ENCODE measurements at regions not wholly inside any gene's neighbourhood (a gene's known extent, or its start where the extent isn't known, plus 50 kb on each side); places are given as distances from the start of the nearest gene placed in this dataset.

DNA sequence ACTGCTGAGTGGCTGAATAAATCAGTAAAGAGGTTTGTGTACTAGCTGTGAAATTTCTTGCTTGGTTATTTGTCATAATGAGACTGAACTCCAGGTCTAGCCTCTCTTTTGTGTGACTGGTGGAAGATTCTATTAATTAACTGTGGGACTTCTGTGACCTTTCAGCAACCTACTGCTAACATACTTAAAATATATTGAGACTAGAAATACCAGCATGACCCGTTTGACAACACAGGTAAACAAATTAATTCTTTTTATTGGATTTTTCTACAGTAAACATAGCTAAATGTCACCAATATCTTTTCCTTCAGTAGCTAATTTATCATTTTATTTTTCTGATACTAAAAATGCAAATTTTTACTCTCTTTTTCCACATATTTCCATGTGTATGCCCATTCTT, 390.4 kb upstream of the KCNN2 start:
- H3K4me1 ChIP-seq (ENCODE audit: control insufficient read depth in 3 of 3, insufficient read depth in 3 of 3, low read length in 3 of 3): no peaks in the 10 kb centered on the region
- H3K27me3 ChIP-seq (ENCODE audit: control insufficient read depth in 3 of 3, insufficient read depth in 3 of 3, low read length in 3 of 3): no peaks in the 10 kb centered on the region
- no peaks in the 10 kb centered on the region for H3K36me3 ChIP-seq (ENCODE audit: control insufficient read depth in 3 of 3, insufficient read depth in 3 of 3, low read length in 3 of 3)
- H3K4me3 ChIP-seq (ENCODE audit: low read length in 3 of 3): no peak overlapping the region
- H3K9me3 ChIP-seq (ENCODE audit: control insufficient read depth in 3 of 3, low read length in 3 of 3): no peaks in the 10 kb centered on the region
- H3K27ac ChIP-seq (ENCODE audit: low read depth, low read length): no peak overlapping the region
- H3K9ac ChIP-seq (ENCODE audit: low read depth in 1 of 3, low read length in 3 of 3): no peak overlapping the region

DNA sequence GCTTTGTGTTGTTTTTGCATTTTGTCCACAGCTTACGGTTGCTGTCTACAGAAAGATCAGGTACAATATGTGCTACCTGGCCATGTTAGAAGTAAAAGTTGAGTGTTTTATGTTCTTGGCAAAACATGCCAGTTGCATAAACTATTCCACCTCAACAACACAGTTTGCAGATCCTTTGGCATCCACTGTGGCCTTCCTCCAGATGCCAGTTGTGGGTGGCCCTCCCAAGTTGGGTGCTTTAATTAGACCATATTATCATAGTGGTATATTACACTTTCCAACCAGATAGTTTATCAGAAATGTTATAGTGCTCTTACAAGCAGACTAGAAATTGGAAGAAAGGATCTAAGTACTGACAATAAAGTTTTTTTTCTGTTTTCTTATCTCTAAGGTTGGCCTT, 386.9 kb upstream of the KCNN2 start:
- H3K27ac ChIP-seq (ENCODE audit: low read depth, low read length): no peak overlapping the region
- no peaks in the 10 kb centered on the region for H3K4me1 ChIP-seq (ENCODE audit: control insufficient read depth in 3 of 3, insufficient read depth in 3 of 3, low read length in 3 of 3)
- no peak overlapping the region for H3K9ac ChIP-seq (ENCODE audit: low read depth in 1 of 3, low read length in 3 of 3)
- no peaks in the 10 kb centered on the region for H3K9me3 ChIP-seq (ENCODE audit: control insufficient read depth in 3 of 3, low read length in 3 of 3)
- no peaks in the 10 kb centered on the region for H3K36me3 ChIP-seq (ENCODE audit: control insufficient read depth in 3 of 3, insufficient read depth in 3 of 3, low read length in 3 of 3)
- H3K27me3 ChIP-seq (ENCODE audit: control insufficient read depth in 3 of 3, insufficient read depth in 3 of 3, low read length in 3 of 3): no peaks in the 10 kb centered on the region
- H3K4me3 ChIP-seq (ENCODE audit: low read length in 3 of 3): no peak overlapping the region

DNA sequence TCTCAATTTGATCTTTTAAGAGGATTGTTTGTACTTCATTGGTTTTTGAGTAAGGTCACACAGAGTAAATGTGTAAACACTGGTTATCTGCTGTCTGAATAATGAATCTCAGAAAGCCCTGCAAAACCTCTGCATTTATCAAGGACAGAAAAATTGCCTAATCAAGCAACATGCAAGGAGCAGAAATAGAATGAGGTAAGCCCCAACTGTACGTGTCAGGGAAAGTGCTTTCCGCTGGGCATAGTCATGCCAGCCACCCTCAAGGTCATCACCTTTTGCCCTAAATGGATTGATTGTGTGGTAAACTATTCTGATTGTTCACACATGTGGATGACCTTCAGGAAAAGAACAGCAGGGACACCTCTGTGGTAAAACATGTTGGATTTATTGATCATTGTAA, 376.9 kb upstream of the KCNN2 start:
- no peak overlapping the region for H3K9ac ChIP-seq (ENCODE audit: low read depth in 1 of 3, low read length in 3 of 3)
- no peaks in the 10 kb centered on the region for H3K27me3 ChIP-seq (ENCODE audit: control insufficient read depth in 3 of 3, insufficient read depth in 3 of 3, low read length in 3 of 3)
- no peak overlapping the region for H3K4me3 ChIP-seq (ENCODE audit: low read length in 3 of 3)
- no peaks in the 10 kb centered on the region for H3K36me3 ChIP-seq (ENCODE audit: control insufficient read depth in 3 of 3, insufficient read depth in 3 of 3, low read length in 3 of 3)
- H3K27ac ChIP-seq (ENCODE audit: low read depth, low read length): no peak overlapping the region
- H3K4me1 ChIP-seq (ENCODE audit: control insufficient read depth in 3 of 3, insufficient read depth in 3 of 3, low read length in 3 of 3): no peaks in the 10 kb centered on the region
- no peaks in the 10 kb centered on the region for H3K9me3 ChIP-seq (ENCODE audit: control insufficient read depth in 3 of 3, low read length in 3 of 3)

DNA sequence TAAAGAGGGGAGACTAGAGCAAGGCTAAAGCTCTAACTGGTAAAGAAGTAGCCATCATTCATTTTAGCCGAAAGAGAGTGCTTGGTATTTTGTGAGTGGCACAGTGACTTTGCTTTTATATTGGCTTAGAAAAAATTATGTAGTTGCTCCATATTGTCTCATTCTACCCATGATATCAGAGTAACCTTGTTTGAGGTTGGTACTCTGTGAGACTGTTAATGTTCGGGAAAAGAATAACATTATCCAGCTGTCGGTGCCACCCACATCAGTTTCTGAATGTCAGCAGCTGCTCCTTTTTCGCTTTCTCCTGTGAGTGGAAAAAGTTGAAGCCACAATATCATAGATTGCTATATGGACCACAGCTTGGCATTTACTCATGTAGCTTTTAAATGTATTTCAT, 376.4 kb upstream of the KCNN2 start:
- H3K9ac ChIP-seq (ENCODE audit: low read depth in 1 of 3, low read length in 3 of 3): no peak overlapping the region
- no peak overlapping the region for H3K27ac ChIP-seq (ENCODE audit: low read depth, low read length)
- no peak overlapping the region for H3K4me3 ChIP-seq (ENCODE audit: low read length in 3 of 3)
- H3K36me3 ChIP-seq (ENCODE audit: control insufficient read depth in 3 of 3, insufficient read depth in 3 of 3, low read length in 3 of 3): no peaks in the 10 kb centered on the region
- no peaks in the 10 kb centered on the region for H3K27me3 ChIP-seq (ENCODE audit: control insufficient read depth in 3 of 3, insufficient read depth in 3 of 3, low read length in 3 of 3)
- H3K4me1 ChIP-seq (ENCODE audit: control insufficient read depth in 3 of 3, insufficient read depth in 3 of 3, low read length in 3 of 3): no peaks in the 10 kb centered on the region
- H3K9me3 ChIP-seq (ENCODE audit: control insufficient read depth in 3 of 3, low read length in 3 of 3): no peaks in the 10 kb centered on the region

DNA sequence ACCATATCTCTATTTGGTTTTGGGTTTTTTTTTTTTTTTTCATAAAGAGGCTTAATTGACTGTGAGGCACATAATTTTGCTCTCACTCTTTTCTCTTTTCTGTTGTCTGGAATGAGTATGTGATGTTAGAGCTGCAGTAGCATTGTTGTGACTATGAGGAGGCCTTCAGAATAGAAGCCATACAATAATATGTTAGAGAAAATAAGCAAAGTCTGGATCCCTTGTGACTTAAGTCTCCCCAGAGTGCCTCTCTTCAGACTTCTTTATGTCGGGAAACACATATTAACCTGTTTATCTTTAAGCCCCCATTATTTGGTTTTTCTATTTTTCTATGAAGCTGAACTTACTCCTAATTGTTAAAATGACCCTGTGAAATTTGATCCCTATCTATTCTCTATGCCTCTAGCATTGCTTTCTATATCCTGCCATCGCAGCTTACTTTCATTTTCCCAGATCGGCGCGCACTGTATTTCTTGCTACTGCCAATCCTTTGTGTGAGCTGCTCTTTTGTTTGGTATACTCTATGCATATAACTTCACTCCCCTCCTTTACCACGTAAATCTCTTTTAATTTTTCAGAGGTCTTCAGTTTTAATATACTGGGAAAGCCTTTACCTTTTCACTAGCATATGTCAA, 372.5 kb upstream of the KCNN2 start:
- Histone ChIP-seq H3K27ac (ENCODE audit: low read depth, low read length) (no peak overlapping the region), H3K4me1 (ENCODE audit: control insufficient read depth in 3 of 3, insufficient read depth in 3 of 3, low read length in 3 of 3) (no peaks in the 10 kb centered on the region), H3K36me3 (ENCODE audit: control insufficient read depth in 3 of 3, insufficient read depth in 3 of 3, low read length in 3 of 3) (no peaks in the 10 kb centered on the region), H3K4me3 (ENCODE audit: low read length in 3 of 3) (no peak overlapping the region), H3K9ac (ENCODE audit: low read depth in 1 of 3, low read length in 3 of 3) (no peak overlapping the region), H3K27me3 (ENCODE audit: control insufficient read depth in 3 of 3, insufficient read depth in 3 of 3, low read length in 3 of 3) (no peaks in the 10 kb centered on the region), H3K9me3 (ENCODE audit: control insufficient read depth in 3 of 3, low read length in 3 of 3) (no peaks in the 10 kb centered on the region)

DNA sequence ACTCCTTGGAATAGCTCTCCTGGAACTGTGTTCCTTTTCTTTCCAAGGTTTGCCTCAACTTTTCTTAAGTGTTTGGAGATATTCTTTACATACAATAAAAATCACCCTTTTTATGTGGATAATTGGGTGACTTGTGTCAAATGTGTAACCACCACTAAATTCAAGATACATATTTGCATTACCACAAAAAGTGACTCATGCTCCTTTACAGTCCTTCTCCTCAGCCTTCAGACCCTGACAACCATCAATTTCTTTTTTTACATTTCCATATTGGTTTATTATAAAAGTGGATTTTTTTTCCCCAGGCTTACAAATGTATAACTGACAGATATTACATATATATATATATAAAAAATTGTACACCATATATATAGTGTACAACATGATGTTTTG, 372.0 kb upstream of the KCNN2 start:
- Histone ChIP-seq H3K27ac (ENCODE audit: low read depth, low read length) (no peak overlapping the region), H3K4me1 (ENCODE audit: control insufficient read depth in 3 of 3, insufficient read depth in 3 of 3, low read length in 3 of 3) (no peaks in the 10 kb centered on the region), H3K36me3 (ENCODE audit: control insufficient read depth in 3 of 3, insufficient read depth in 3 of 3, low read length in 3 of 3) (no peaks in the 10 kb centered on the region), H3K9ac (ENCODE audit: low read depth in 1 of 3, low read length in 3 of 3) (no peak overlapping the region), H3K9me3 (ENCODE audit: control insufficient read depth in 3 of 3, low read length in 3 of 3) (no peaks in the 10 kb centered on the region), H3K27me3 (ENCODE audit: control insufficient read depth in 3 of 3, insufficient read depth in 3 of 3, low read length in 3 of 3) (no peaks in the 10 kb centered on the region), H3K4me3 (ENCODE audit: low read length in 3 of 3) (no peak overlapping the region)

DNA sequence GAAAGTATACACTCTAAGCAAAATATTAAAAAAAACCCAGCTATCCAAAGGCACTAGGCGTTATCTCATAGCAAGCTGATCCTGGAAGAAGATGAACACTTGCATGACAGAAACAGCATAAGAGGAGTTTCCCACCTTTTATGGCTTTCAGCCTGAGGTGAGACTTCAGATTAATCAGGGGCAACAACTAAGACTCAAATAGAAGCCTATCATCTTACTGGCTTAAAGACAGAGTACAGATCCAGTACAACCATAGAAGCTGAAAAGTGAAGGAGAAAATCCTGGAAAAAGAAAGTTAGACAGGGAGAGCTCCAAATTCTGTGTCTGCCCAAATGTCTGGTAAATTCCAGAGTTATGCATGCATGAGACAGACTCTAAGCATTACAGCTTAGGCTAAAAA, 360.8 kb upstream of the KCNN2 start:
- H3K27me3 ChIP-seq (ENCODE audit: control insufficient read depth in 3 of 3, insufficient read depth in 3 of 3, low read length in 3 of 3): peaks cover 0 to 5% (median 0%) of the 10 kb centered on the region in 3 donors
- no peaks in the 10 kb centered on the region for H3K4me1 ChIP-seq (ENCODE audit: control insufficient read depth in 3 of 3, insufficient read depth in 3 of 3, low read length in 3 of 3)
- H3K9me3 ChIP-seq (ENCODE audit: control insufficient read depth in 3 of 3, low read length in 3 of 3): no peaks in the 10 kb centered on the region
- no peak overlapping the region for H3K9ac ChIP-seq (ENCODE audit: low read depth in 1 of 3, low read length in 3 of 3)
- no peak overlapping the region for H3K27ac ChIP-seq (ENCODE audit: low read depth, low read length)
- no peaks in the 10 kb centered on the region for H3K36me3 ChIP-seq (ENCODE audit: control insufficient read depth in 3 of 3, insufficient read depth in 3 of 3, low read length in 3 of 3)
- H3K4me3 ChIP-seq (ENCODE audit: low read length in 3 of 3): no peak overlapping the region

DNA sequence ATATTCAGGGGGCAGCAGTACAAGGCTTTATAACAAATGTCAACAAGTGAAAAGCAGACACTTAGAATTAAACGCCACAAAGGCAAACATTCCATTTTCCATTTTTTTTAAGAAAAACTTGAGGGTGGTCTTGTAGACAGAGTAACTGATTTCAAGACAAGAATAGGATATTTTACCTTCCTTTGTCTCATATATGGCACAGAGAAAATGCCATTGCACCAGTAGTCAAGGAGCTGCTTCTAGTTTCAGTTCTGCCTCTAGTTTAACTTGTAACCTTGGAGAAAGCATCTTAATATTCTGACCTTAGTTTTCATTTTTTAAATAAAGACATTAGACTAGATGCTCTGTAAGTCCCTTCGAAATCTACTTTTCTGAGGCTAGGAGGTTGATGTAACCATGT, 355.3 kb upstream of the KCNN2 start:
- Histone ChIP-seq H3K9ac (ENCODE audit: low read depth in 1 of 3, low read length in 3 of 3) (no peak overlapping the region), H3K27me3 (ENCODE audit: control insufficient read depth in 3 of 3, insufficient read depth in 3 of 3, low read length in 3 of 3) (no peaks in the 10 kb centered on the region), H3K4me3 (ENCODE audit: low read length in 3 of 3) (no peak overlapping the region), H3K36me3 (ENCODE audit: control insufficient read depth in 3 of 3, insufficient read depth in 3 of 3, low read length in 3 of 3) (no peaks in the 10 kb centered on the region), H3K4me1 (ENCODE audit: control insufficient read depth in 3 of 3, insufficient read depth in 3 of 3, low read length in 3 of 3) (no peaks in the 10 kb centered on the region), H3K9me3 (ENCODE audit: control insufficient read depth in 3 of 3, low read length in 3 of 3) (no peaks in the 10 kb centered on the region), H3K27ac (ENCODE audit: low read depth, low read length) (no peak overlapping the region)

DNA sequence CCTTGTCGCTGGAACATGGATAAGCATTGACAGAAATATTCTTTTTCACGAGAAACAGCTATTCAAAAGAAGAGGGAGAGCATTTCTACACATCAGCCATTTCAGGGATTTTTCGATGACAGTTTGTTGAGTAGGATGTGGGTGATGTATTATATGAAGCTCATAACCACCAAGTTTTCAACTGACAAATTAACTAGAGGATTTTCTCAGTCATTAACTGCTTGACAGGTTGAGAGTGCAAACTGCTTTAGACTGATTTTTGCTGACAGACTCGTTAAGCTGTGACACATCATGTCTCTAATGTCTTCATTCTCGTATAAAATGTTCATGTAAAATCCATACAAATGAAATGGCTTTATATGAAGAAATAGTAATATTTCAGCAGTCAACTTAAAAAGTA, 354.2 kb upstream of the KCNN2 start:
- no peaks in the 10 kb centered on the region for H3K9me3 ChIP-seq (ENCODE audit: control insufficient read depth in 3 of 3, low read length in 3 of 3)
- H3K9ac ChIP-seq (ENCODE audit: low read depth in 1 of 3, low read length in 3 of 3): no peak overlapping the region
- H3K4me1 ChIP-seq (ENCODE audit: control insufficient read depth in 3 of 3, insufficient read depth in 3 of 3, low read length in 3 of 3): no peaks in the 10 kb centered on the region
- no peaks in the 10 kb centered on the region for H3K27me3 ChIP-seq (ENCODE audit: control insufficient read depth in 3 of 3, insufficient read depth in 3 of 3, low read length in 3 of 3)
- no peak overlapping the region for H3K4me3 ChIP-seq (ENCODE audit: low read length in 3 of 3)
- no peaks in the 10 kb centered on the region for H3K36me3 ChIP-seq (ENCODE audit: control insufficient read depth in 3 of 3, insufficient read depth in 3 of 3, low read length in 3 of 3)
- no peak overlapping the region for H3K27ac ChIP-seq (ENCODE audit: low read depth, low read length)

DNA sequence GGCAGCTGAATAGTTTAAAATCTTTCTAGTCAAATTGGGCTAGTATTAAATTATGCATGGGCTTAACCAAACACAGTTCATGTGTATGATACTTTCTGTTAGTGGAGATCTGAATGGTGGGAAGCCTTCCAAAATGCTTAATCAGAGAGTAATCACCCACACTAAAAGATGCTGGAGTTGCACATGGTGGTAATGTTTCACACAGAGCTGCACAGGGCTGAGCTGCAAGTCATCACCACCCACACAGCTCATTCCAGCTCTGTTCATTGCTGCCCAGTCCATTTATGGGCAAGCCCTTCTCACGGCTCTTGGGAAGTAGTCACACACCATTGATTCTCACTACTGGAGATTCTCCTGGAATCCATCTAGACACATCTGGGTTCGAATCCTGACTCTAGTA, 351.5 kb upstream of the KCNN2 start:
- H3K4me3 ChIP-seq (ENCODE audit: low read length in 3 of 3): no peak overlapping the region
- no peaks in the 10 kb centered on the region for H3K9me3 ChIP-seq (ENCODE audit: control insufficient read depth in 3 of 3, low read length in 3 of 3)
- H3K27ac ChIP-seq (ENCODE audit: low read depth, low read length): no peak overlapping the region
- H3K27me3 ChIP-seq (ENCODE audit: control insufficient read depth in 3 of 3, insufficient read depth in 3 of 3, low read length in 3 of 3): no peaks in the 10 kb centered on the region
- no peaks in the 10 kb centered on the region for H3K36me3 ChIP-seq (ENCODE audit: control insufficient read depth in 3 of 3, insufficient read depth in 3 of 3, low read length in 3 of 3)
- no peaks in the 10 kb centered on the region for H3K4me1 ChIP-seq (ENCODE audit: control insufficient read depth in 3 of 3, insufficient read depth in 3 of 3, low read length in 3 of 3)
- no peak overlapping the region for H3K9ac ChIP-seq (ENCODE audit: low read depth in 1 of 3, low read length in 3 of 3)

DNA sequence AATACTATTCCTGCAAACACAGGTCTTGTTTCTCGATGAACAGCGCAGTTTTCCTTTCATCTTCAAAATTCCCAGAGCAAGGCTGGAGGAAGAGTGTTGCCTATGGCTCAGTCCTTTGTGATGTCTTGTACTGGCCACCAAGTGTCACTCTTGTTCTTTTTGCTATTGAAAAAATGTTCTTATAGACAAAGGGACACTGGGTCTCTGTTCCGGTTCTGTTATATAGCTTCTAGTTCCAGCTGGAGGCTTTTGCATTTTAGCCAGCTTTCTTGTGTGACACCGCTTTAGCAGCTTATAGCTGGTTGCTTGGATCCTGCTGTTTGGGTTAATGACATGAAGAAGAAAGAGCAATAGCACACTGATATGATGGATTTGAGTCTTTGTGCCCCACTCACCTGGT, 343.7 kb upstream of the KCNN2 start:
- Histone ChIP-seq H3K4me1 (ENCODE audit: control insufficient read depth in 3 of 3, insufficient read depth in 3 of 3, low read length in 3 of 3) (no peaks in the 10 kb centered on the region), H3K36me3 (ENCODE audit: control insufficient read depth in 3 of 3, insufficient read depth in 3 of 3, low read length in 3 of 3) (no peaks in the 10 kb centered on the region), H3K27ac (ENCODE audit: low read depth, low read length) (no peak overlapping the region), H3K9me3 (ENCODE audit: control insufficient read depth in 3 of 3, low read length in 3 of 3) (no peaks in the 10 kb centered on the region), H3K9ac (ENCODE audit: low read depth in 1 of 3, low read length in 3 of 3) (no peak overlapping the region), H3K4me3 (ENCODE audit: low read length in 3 of 3) (no peak overlapping the region), H3K27me3 (ENCODE audit: control insufficient read depth in 3 of 3, insufficient read depth in 3 of 3, low read length in 3 of 3) (peaks cover 0 to 4% (median 0%) of the 10 kb centered on the region in 3 donors)

All from skeletal muscle tissue (tissue), 3 donors.